ENCODE measurements at regions not wholly inside any gene's neighbourhood (a gene's known extent, or its start where the extent isn't known, plus 50 kb on each side); places are given as distances from the start of the nearest gene placed in this dataset.
"Not testable (repeated sequence)": the region's sequence is repeated elsewhere in the genome, so short reads cannot be mapped to it uniquely, and the experiment has no call there.

- DNase-seq = no peak
These were observed 50.4 kb upstream of the SOD1 start for GRCh38 chr21:31609081-31609480.

- no peak for DNase-seq
These were observed 51.7 kb upstream of the SOD1 start for GRCh38 chr21:31607791-31608190.

GRCh38 chr21:31606081-31606874 is 53.2 kb upstream of the SOD1 start:
- no peak for DNase-seq

GRCh38 chr21:31604591-31605190 is 54.8 kb upstream of the SOD1 start:
- DNase-seq = peak; percentile 83

GRCh38 chr21:31599563-31599962 is 59.9 kb upstream of the SOD1 start:
- DNase-seq = no peak

- DNase-seq = no peak
These were observed 60.5 kb upstream of the SOD1 start for GRCh38 chr21:31599013-31599412.

- no peak for DNase-seq
These were observed 61.8 kb upstream of the SOD1 start for GRCh38 chr21:31597683-31598082.

- no peak for DNase-seq
These were observed 63.4 kb upstream of the SOD1 start for GRCh38 chr21:31596055-31596454.

GRCh38 chr21:31594726-31595125 is 64.8 kb upstream of the SOD1 start:
- no peak for DNase-seq

- DNase-seq = no peak
These were observed 65.2 kb upstream of the SOD1 start for GRCh38 chr21:31594279-31594678.

- DNase-seq = no peak
These were observed 66.4 kb upstream of the SOD1 start for GRCh38 chr21:31592963-31593560.

- DNase-seq = no peak
These were observed 67.0 kb upstream of the SOD1 start for GRCh38 chr21:31592516-31592915.

- no peak for DNase-seq
These were observed 69.7 kb upstream of the SOD1 start for GRCh38 chr21:31589820-31590219.

- DNase-seq = no peak
These were observed 73.4 kb upstream of the SOD1 start for GRCh38 chr21:31586118-31586517.

- not testable (repeated sequence) for DNase-seq
These were observed 75.6 kb upstream of the SOD1 start for GRCh38 chr21:31583937-31584336.

GRCh38 chr21:31583498-31583897 is 76.0 kb upstream of the SOD1 start:
- no peak for DNase-seq

GRCh38 chr21:31580866-31581276 is 78.6 kb upstream of the SOD1 start:
- peak; percentile 75 for DNase-seq

- no peak for DNase-seq
These were observed 82.2 kb upstream of the SOD1 start for GRCh38 chr21:31577271-31577670.

GRCh38 chr21:31576428-31576827 is 83.1 kb upstream of the SOD1 start:
- no peak for DNase-seq

GRCh38 chr21:31573217-31573616 is 86.3 kb upstream of the SOD1 start:
- DNase-seq = no peak

- DNase-seq = no peak
These were observed 87.6 kb upstream of the SOD1 start for GRCh38 chr21:31571879-31572278.

- no peak for DNase-seq
These were observed 88.5 kb upstream of the SOD1 start for GRCh38 chr21:31570824-31571566.

- no peak for DNase-seq
These were observed 92.9 kb upstream of the SOD1 start for GRCh38 chr21:31566611-31567010.

GRCh38 chr21:31566064-31566463 is 93.4 kb upstream of the SOD1 start:
- no peak for DNase-seq
